Hypothalamus (tissue), 51 donors: ENCODE measurements at regions not wholly inside any gene's neighbourhood (a gene's known extent, or its start where the extent isn't known, plus 50 kb on each side); places are given as distances from the start of the nearest gene placed in this dataset.

Experiments
- DNase-seq, 51 donors: peaks; one replicate each; lab custom pipeline; 2025; lab: John Stamatoyannopoulos, UW

DNA sequence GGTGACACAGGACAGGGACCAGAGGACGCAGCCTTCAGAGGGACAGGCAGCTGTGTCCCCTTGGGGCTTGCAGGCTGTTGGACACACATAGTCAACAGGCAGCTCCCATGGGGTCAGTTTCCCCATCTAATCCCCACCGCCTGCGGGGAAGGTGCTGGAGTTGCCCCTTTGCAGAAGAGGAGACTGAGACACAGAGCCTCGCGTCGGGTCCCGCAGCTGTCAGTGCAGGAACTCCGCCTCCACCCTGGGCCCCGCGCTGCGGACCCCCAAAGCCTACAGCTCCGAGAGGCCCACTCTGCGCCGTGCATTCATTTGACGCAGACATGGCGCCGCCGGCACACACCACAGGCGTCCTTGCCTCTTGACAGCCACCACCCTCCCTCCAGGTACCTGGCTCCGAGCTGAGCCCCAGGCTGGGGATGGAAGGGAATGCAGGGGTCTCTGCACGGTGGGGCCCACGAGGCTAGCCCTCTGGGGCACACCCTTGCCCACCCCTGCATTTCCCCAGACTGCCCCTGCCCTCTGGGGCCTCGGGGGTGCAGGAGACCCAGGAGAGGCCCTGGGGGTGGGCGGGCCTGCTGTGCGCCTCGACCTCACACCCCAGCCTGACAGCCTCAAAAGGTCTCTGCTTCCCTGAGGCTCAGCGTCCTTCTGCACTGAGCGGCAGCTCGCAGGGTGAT is 88.5 kb upstream of the ACTRT2 start:
- DNase-seq: no peak

DNA sequence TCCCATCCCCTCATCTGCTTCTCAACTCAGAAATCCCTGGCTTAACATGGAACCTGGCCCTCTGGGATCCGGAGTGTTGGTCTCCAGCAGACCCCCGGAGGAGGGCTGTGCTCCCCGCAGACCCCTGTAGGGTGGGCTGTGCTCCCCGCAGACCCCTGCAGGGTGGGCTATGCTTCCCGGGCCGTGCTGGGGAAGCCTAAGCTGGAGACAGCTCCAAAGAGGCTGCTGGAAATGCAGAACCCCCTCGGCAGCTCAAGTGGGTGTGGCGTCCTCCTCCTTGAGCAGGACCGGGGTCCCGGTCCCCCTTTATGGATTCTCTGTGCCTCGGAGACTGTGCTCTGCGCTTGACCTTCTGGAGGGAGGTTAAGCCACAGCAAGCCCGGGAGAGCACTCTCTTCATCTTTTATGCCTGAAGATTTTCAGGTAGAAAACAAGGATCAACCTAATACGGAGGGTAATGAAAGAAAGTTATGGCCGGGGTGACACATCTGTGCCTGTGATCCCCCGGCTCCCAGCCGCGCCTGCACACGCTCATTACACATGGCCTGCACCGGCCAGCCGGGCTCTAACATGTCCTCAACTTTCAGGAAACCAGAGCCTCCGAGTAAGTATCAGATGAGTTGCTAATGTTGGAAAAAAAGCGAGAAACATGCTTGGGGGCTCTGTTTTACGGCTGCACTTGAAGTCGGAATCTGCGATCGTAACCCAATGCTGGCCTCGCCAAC is 87.7 kb upstream of the ACTRT2 start:
- no peak for DNase-seq

DNA sequence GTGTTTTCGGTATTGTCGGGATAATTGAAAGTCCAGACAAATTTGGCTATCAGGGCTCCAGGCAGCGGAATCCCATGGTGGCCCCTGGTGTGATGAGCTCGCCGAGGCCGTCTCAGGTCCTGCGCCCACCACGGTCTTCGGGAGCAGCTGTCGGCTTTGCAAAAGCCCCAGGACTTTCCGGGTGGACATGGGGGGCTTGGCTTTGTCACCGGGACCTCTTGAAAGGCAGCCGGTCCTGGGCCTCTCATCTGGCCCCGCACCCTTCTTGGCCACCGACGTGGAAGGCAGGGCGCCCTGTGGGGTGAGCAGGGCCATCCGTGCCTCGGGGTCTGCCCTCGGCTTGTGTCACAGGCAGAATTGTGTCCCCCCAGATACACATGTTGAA is 87.1 kb upstream of the ACTRT2 start:
- DNase-seq: no peak

DNA sequence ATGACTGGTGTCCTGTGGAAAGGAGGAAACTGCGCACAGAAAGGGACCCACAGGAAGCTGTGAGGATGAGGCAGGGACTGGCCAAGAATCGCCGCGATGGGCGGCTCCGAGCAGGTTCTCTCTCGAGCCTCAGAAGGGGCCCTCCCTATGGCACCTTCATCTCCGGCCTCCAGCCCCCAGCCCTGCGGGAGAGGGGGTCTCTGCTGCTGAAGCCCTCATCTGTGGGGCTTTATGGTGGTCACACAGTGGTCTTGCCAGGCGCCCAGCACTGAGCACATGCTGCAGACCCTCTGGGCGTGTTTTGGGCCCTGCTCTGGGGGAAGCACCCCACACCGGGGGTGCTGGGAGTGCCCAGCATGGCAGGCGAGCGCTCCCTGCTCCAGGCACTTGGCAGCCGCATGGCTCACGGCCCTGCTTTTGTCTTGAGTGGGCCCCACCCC is 86.6 kb upstream of the ACTRT2 start:
- DNase-seq: no peak

DNA sequence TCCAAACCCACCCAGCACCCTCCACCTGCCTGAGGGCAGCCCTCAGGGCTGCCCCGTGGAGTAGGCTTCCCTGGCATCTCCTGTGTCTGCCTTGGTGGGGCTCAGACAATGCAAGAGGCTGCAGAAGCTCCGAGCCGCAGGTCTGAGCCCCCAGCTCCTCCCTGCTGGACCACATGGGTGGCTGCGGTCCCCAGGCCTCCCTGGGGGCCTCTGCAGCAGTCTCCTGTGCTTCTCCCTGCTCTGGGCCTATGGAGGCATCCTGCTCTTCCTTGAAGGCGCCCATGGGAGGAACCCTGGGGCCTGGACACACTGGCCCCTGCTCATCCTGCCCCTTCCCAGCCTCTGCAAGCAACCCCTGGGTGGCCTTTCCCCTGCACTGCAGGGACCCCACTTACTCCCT is 86.1 kb upstream of the ACTRT2 start:
- no peak for DNase-seq

DNA sequence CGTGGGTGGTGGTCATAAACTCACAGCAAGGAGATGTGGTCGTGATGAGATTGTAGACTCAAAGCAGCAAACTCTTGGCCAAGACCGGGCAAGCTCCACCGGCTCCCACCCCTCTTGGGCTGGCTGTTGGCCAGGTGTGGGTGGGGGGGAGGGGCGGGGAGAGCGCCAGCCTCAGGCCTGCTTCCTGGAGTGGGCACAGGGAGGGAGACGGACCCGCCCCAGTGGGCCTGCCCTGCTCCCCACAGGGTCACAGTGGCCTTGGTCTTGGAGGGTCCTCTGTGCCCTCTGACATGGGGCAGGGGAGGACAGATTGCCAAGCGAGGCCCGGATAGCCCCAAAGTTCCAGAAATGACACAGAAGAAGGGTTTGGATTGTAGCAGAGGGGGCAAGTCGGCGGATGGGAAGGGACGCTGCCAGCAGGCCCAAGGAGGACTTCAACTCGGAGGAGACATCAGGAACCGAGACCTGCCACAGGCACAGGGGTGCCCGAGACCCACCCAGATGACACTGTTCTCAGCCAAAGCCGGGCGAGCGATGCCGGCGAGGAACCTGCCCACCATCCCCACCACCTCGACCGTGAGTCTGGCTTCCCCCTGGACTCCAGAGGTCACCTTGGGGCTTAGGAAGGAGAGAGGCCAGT is 85.4 kb upstream of the ACTRT2 start:
- no peak for DNase-seq

DNA sequence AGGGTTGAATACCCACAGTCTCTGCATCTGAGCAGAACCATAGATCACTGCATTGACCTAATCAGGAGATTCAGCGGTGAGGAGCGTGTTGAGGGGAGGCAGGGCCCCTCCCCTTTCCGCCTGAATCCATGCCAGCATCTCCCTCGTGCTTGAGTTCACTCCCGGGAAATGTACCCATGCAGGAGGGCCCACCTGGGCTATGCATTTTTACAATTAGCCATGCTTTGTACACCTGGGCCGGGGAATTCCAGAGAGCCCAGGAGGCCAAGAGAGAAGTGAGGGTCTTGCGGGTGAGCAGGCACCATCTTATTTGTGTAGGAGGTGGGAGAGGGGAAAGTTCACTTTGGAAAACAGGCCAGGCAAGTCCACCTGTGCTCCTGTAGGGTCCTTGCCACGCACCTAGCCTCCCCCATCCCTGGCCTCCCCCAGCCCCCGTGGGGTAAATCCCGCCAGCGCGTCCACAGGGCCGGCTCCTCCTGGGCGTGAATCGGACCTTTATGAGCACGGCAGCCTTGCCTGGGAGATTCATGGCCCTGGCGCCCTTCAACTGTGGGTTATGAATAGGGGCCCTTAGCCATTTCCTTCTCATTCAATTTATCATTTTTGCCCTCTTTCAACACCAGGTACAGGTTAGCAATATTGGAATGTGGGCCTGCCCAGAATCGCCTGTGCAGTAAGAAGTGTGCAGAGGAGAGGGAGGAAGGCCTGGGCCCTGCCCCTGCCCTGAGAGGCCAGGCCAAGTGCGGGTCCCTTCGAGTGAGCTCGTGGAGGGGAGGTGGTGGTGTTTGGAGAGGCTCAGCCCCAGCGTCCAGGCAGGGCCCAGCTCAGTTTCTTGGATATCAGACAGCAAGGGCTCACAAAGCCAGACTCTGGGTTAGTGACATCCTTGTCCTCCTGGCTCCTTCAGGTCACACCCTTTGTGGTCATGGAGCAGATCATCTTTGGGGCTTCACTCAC is 84.4 kb upstream of the ACTRT2 start:
- no peak for DNase-seq

DNA sequence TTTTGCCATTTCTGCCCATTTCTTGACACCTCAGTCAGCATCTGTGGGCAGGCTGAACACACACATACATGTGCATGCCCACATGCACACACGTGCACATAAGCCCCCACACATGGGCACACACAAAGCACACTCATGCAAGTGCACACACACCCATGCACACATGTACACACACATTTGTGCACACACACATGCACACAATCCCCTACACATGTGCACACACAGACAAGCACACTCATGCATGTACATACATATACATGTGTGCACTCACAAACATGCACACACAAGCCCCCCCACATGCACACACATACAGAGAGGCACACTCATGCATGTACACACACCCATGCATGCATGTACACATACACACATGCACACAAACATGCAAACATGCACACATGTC is 83.5 kb upstream of the ACTRT2 start:
- no peak for DNase-seq

DNA sequence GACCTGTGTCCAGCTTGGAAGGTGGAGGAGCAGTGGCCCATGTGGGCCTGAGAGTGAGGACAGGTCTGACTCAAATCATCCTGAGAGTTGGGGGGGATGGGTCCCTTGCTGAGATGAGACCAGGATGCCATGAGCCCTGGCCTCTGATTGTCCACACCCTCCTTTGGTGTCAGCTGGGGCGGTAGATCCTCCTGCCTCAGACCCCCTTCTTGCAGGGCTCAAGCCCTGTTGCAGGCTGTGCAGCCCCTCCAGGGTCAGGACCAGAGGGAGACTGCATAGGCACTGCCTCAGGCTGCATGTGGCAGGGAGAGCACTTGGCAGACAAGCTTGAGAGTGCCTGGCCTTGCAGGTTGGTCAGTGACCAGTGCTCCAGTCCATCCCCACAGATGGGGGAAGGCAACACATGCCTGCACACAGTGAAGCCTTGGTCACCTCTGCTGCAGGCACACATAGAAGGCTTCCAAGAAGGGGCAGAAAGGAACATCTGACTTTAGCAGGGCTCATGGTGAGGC is 82.2 kb upstream of the ACTRT2 start:
- no peak for DNase-seq

DNA sequence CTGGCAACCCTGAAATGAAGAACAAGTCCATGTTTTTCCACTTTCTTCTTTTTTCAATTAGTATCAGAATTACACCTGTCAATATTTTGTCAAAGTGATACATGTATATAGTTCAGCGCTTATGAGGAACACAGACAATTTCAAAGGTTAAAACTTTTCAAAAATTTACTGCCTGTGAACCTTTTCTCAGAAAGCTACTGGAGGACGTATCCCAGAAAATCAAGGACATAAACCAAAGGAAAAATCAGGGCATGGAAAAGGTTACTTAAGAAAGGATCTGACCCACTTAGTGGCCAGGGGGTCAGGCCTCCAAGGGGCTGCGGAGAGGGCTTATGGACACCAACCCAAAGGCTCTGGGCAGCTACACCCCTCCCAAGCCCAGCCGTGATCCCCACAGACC is 81.1 kb upstream of the ACTRT2 start:
- no peak for DNase-seq

DNA sequence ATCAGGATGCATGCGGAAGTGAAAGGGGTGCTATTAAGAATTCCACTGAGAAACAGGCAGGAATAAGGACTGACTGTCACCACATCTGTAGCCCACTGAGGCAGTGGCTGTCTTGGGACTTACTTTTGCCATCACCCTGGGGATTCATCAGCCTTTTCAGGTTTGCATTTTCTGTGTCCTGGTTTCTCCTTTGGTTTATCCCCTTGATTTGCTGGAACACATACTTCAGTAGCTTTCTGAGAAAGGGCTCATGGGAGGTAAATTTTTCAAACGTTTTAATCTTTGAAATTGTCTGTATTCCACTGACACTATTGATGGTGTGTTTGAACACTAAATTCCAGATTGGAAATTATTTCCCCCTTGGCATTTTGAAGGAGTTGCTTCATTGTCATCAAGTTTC is 80.2 kb upstream of the ACTRT2 start:
- DNase-seq: no peak

DNA sequence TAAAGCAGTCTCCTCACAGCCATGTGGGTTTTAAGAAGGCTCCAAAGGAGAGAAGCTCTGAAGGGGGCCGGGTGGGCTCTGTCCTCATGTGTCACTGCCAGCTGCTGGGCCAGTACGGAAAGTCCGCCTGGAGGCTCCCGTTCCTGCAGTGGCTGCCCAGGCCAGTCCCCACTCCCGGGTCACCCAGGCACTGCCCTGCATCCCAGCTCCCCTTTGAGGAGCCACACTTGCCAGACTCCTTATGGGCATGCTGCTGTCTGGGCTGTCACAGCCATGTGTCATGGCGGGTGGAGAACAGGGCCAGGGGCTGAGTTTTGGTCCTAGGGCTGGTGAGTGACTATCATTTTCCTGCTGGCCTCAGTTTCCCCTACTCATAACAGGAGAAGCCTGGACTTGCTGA is 79.4 kb upstream of the ACTRT2 start:
- DNase-seq: no peak

DNA sequence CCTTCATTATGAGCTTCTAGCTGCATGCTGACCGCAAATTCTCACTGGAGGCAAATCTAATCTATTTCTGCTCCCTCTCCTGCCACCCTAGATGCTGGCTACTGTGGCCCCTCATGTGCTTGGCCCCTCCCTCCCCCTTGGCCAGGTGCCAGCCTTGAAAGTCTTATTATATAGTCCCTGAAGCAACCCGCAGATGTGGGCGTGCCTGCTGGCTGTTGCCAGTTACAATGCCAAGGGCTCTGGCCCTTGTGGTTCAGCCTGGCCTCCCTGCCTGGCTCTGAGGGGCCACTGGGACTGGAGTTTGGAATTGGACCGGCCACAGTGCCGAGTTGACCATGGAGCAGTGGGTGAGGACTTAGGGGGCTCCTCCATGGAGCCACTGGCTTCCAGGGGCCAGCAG is 78.9 kb upstream of the ACTRT2 start:
- DNase-seq: no peak

DNA sequence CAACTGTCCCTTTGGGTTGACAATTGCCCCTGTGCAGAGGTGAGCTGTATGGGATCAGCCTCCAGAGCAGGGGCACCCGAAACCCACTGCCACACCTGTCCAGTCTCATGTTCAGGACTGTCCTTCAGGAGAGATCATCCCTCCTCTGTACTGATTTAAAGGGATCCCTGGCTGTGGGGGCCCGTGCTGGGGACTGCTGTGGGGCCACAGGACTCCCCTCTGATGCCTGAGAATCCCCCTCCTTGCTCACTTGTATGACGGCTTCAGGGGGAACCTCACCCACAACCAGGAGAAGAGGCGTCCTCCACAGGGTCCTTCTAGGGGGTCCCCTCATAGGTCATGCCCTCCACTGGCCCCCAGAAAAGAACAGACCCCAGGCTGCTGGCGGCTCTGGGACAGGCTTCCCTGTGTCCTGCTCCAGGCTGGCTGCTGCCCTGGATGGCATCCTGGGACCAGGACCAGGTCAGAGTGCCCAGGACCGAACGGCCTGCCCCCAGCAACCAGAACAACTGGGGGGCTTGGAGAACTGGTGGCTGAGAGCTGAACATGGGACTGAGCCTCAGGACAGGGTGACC is 77.5 kb upstream of the ACTRT2 start:
- DNase-seq: no peak

DNA sequence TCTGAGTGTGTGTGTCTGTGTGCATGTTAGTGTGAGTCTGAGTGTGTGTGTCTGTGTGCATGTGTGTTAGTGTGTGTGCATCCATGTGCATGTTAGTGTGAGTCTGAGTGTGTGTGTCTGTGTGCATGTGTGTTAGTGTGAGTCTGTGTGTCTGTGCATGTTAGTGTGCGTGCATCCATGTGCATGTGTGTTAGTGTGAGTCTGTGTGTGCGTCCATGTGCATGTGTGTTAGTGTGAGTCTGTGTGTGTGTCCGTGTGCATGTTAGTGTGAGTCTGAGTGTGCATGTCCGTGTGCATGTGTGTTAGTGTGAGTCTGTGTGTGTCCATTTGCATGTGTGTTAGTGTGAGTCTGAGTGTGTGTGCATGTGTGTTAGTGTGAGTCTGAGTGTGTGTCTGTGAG is 76.6 kb upstream of the ACTRT2 start:
- DNase-seq: no peak

DNA sequence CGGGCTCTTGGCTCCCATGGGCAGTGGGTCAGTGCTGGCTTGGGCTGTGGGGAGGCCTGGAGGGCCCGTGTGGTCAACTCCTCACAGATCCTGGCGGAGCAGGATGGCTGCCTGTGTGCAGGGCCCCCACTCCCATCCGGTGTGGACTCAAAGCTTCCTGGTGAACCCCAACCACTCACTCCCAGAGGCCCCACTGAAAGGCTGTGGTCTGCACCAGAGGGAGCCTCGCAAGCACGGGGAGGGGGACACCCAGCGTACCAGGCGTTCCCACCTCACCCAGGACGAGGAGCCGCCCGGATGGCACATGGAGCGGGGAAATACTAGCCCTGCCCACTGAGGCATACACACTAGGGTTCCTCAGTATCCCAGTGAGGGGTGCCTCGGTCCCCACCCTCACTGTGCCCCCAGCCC is 75.4 kb upstream of the ACTRT2 start:
- DNase-seq: no peak

DNA sequence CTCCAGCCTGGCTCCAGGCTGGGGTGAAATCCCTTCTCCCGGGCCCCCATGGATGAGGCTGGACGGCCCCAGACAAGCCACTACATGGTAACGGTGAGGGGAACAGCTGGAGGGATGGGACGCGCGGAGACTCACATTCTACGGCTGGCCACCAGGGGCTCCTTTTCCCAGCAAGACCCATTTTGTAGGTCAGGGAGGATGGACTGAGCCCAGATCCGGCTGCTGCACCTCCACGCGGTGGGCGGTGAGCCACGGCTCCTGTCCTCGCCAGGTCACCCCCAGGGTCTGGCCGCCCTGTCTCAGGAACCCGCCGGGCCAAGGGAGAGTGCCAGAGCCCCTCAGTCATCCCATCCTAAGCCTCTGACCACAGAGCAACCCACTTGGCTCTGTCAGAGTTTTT is 75.0 kb upstream of the ACTRT2 start:
- no peak for DNase-seq

DNA sequence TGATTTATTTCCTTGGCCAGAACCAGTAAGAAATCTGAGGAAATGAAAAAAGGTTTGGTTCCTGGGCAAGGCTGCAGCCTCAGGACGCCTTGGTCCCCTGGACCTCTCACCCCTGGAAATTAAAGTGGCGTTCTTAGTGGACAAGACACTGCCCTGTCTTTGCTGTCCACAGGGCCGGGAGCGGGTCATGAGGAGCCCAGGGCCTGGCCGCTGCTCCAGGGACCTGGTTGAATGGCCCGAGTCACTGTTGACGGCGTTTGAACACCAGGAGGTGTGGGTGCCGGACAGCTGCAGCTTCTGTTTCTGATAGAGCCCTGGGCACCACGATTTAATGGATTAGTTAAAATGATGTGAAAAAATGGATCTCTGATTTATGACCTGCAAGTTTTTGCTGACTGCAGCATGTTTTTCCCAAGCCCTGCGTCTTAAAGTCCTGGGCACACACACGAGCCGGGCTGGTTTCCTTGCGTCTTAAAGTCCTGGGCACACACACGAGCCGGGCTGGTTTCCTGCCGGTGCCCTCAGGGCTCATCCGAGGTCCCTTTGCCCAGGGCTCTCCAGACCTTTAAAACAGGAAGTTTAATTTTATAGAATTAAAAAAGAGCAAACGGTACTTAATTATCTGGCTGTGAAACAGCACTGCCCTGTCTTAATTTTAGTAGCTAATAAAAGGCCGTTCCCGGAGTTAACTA is 74.1 kb upstream of the ACTRT2 start:
- no peak for DNase-seq

DNA sequence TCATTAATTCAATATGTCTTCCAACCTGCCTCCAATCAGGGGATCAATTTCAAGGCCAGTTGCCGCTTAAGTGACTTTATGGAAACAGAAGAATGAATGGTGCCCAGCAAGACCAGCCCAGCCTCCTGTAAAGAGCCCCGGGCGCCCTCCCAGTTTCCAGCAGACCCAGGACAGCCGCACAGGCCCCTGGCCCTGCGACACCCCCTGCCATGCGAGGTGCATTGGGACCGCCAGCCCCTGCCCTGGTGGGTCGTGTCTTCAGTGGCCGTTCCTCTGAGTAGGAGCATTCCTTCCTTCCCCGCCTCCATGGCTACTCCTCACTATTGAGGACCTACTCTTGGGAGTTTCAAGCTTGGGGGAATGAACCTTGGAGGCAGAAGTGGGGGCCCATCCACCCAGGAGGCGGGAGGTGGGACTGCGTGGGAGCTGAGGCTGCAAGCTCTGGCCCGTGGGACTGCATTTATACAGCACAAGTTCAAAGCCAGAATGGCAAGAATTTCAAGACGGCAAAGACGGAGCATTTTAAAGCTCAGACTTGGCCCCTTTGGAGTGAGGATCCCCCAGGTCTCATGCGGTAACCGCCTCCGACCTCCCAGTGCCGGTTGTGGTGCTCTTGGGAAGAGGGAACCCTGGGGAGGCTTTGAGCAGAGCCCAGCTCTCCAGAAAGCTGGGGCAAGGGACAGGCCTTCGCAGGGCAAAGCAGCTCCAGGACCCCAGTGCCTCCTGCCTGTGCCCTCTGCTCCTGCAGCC is 73.1 kb upstream of the ACTRT2 start:
- DNase-seq: no peak
